OCI-LY7 (cell line): ENCODE measurements at regions not wholly inside any gene's neighbourhood (a gene's known extent, or its start where the extent isn't known, plus 50 kb on each side); places are given as distances from the start of the nearest gene placed in this dataset.

Experiments
- CTCF ChIP-seq: fragments of 200-600 bp; sonication (generic); conservative IDR thresholded peaks from 2 replicates; pipeline ENCODE4 v1.5.1; 2014; ENCODE audit warnings: mild to moderate bottlenecking, antibody characterized with exemption, low read length, moderate library complexity, mixed read lengths
- EZH2phosphoT487 ChIP-seq: fragments of 200-600 bp; sonication (generic); IDR thresholded peaks from 2 replicates; pipeline ENCODE4 v1.6.1; 2018; ENCODE audit warnings: low read depth, borderline replicate concordance, mild to moderate bottlenecking, mixed run types, antibody characterized with exemption, low read length, moderate library complexity, mixed read lengths

DNA sequence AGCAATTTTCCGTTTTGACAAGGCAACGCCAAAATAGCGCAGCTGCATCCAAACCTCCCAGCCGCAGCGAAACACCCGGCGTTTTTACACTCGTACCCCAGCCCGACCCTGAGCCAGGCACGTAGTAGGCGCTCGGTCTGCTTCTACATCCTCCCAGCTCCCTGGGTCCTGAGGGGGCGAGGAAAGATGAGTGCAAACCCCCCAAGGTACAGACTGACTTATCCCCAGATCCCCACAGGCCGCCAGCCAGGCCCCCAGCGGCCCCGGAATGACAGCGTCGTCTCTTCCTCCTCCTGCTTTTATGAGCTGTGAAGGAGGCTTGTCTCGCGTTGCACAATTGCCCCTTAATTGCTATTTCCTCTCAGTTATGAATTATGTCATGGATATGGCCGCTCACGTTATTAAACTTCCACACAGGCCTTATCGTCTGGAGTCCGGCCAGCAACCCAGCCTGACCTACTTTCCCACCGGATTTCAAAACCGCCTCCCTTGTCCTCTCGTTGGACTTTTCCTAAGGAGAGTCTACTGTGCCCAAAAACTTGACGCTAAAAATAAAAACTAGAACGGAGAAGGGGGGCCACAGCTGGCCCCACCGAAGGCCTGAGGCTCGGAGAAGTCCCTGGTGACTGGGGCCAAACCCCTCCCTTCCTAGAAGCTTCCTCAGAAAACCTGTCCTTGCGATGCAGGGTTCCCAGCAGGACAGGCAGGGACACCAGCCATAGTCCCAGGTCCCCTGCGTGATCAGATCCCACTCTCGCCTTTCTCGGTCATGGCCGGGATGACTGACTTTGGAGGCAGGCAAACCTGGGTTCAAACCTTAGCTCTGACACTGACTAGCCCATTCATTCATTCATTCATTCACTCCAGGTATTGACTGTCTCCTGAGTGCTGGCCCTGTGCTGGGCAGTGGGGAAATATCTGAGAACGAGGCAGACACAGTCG is 130.9 kb upstream of the PTPN1 start:
- TF ChIP-seq CTCF (no peak), EZH2phosphoT487 (no peak)
